GM19455 (cell line): ENCODE measurements at regions not wholly inside any gene's neighbourhood (a gene's known extent, or its start where the extent isn't known, plus 50 kb on each side); places are given as distances from the start of the nearest gene placed in this dataset.
"Not testable (repeated sequence)": the region's sequence is repeated elsewhere in the genome, so short reads cannot be mapped to it uniquely, and the experiment has no call there.

Experiments used
- ATAC-seq: cut with Tn5 transposase; IDR thresholded peaks from one replicate; pipeline ENCODE4 v1.9.1; 2021; ENCODE audit not compliant: unreplicated experiment

GRCh38 chr6:137545073-137545472 is 50.9 kb upstream of the OLIG3 start:
- ATAC-seq, result no peak

- ATAC-seq, result no peak
Observed at GRCh38 chr6:137547186-137547585, 53.0 kb upstream of the OLIG3 start.

GRCh38 chr6:137547601-137548000 is 53.4 kb upstream of the OLIG3 start:
- ATAC-seq, result no peak

- ATAC-seq, result no peak
Observed at GRCh38 chr6:137549106-137549505, 54.9 kb upstream of the OLIG3 start.

- ATAC-seq, result no peak
Observed at GRCh38 chr6:137550535-137550934, 56.3 kb upstream of the OLIG3 start.

GRCh38 chr6:137552146-137552545 is 58.0 kb upstream of the OLIG3 start:
- no peak for ATAC-seq

- ATAC-seq, result no peak
Observed at GRCh38 chr6:137552809-137553208, 58.6 kb upstream of the OLIG3 start.

GRCh38 chr6:137559521-137560183 is 65.5 kb upstream of the OLIG3 start:
- not testable (repeated sequence) for ATAC-seq

GRCh38 chr6:137560184-137560563 is 66.0 kb upstream of the OLIG3 start:
- ATAC-seq, result no peak

- ATAC-seq, result no peak
Observed at GRCh38 chr6:137568067-137568466, 73.9 kb upstream of the OLIG3 start.

GRCh38 chr6:137570393-137570792 is 76.2 kb upstream of the OLIG3 start:
- ATAC-seq, result no peak

- ATAC-seq, result peak; percentile 80
Observed at GRCh38 chr6:137571854-137572253, 77.7 kb upstream of the OLIG3 start.

- no peak for ATAC-seq
Observed at GRCh38 chr6:137573739-137574138, 79.5 kb upstream of the OLIG3 start.

GRCh38 chr6:137579612-137580011 is 85.4 kb upstream of the OLIG3 start:
- ATAC-seq, result no peak

GRCh38 chr6:137581019-137581707 is 87.0 kb upstream of the OLIG3 start:
- ATAC-seq, result no peak

- ATAC-seq, result not testable (repeated sequence)
Observed at GRCh38 chr6:137583519-137583918, 89.3 kb upstream of the OLIG3 start.

GRCh38 chr6:137588472-137588871 is 94.3 kb upstream of the OLIG3 start:
- no peak for ATAC-seq

- ATAC-seq, result peak; percentile 100
Observed at GRCh38 chr6:137589067-137589848, 95.1 kb upstream of the OLIG3 start.

GRCh38 chr6:137590684-137591083 is 96.5 kb upstream of the OLIG3 start:
- ATAC-seq, result no peak

- ATAC-seq, result no peak
Observed at GRCh38 chr6:137601471-137601870, 107.3 kb upstream of the OLIG3 start.

- ATAC-seq, result no peak
Observed at GRCh38 chr6:137602313-137603197, 108.4 kb upstream of the OLIG3 start.
